Pancreas (tissue), 10 donors: ENCODE measurements at regions not wholly inside any gene's neighbourhood (a gene's known extent, or its start where the extent isn't known, plus 50 kb on each side); places are given as distances from the start of the nearest gene placed in this dataset.
A peak's percentile ranks its signal among the peaks of the same experiment; 100 is the strongest.
"Not testable (repeated sequence)": the region's sequence is repeated elsewhere in the genome, so short reads cannot be mapped to it uniquely, and the experiment has no call there.

Source experiments
- ATAC-seq, 4 donors: fragments of 200-7000 bp; cut with Tn5 transposase; one replicate each; pipeline versions ENCODE4 v1.8.0 to v1.9.1; 2020; ENCODE audit warnings: mild to moderate bottlenecking in 4 of 4, moderate library complexity in 4 of 4
- DNase-seq, 6 donors: peaks; one replicate each; pipeline ENCODE4 v3.0.0-alpha.2; 2020
- FAIRE-seq: peaks from 2 replicates; lab custom pipeline; 2012; peaks lifted over from hg19 to GRCh38; lab: Jason Lieb, UNC
- H3K27ac ChIP-seq, 4 donors: fragments of 200-600 bp; sonication (generic); 1 replicate in 3 of 4; 2 replicates in 1 of 4; pipeline versions ENCODE4 v1.5.0 to v1.8.0; 2020
- H3K27me3 ChIP-seq, 4 donors: fragments of 200-600 bp; one replicate each; pipeline ENCODE4 v1.8.0; 2021
- H3K36me3 ChIP-seq, 3 donors: fragments of 200-600 bp; sonication (generic) in 1 of 3; one replicate each; pipeline versions ENCODE4 v1.5.0 to v1.8.0; 2020 to 2021
- H3K4me1 ChIP-seq, 3 donors: fragments of 200-600 bp; one replicate each; pipeline ENCODE4 v1.8.0; 2021
- H3K4me3 ChIP-seq, 4 donors: fragments of 200-600 bp; sonication (generic) in 2 of 4; one replicate each; pipeline versions ENCODE4 v1.5.0 to v1.8.0; 2020 to 2021
- H3K9me3 ChIP-seq, 4 donors: fragments of 200-600 bp; one replicate each; pipeline ENCODE4 v1.8.0; 2021
- CTCF ChIP-seq, 4 donors: fragments of 200-600 bp; sonication (generic) in 3 of 4; IDR thresholded peaks; one replicate each; pipeline versions ENCODE4 v1.5.0 to v1.8.0; 2021; ENCODE audit warnings: antibody characterized with exemption in 4 of 4
- WGBS, 2 donors: extraction: QIAGEN DNeasy Blood & Tissue Kit; methylation state at CpG; one replicate each; pipeline ENCODE4 v1.1.7; 2013; 5-methylcytosine and 5-hydroxymethylcytosine counted together
- intact Hi-C, 3 donors: fragments of 100-400 bp; cut with DNase I; formaldehyde crosslinking; loops; one replicate each; pipeline versions ENCODE4 v1.11.1 to v1.14.2; 2022
- donor health status: healthy with polysubstance abuse.
- donor health status: DM: no; HTN: no; CAD: no; lungs with moderate emphysema.
- donor health status: DM: no; HTN: no; CAD: no.
- donor health status: control.
- donor health status: control.
- donor health status: Bipolar disorder and iron deficiency.
- donor health status: DM: yes; HTN: yes; CAD: no.
- donor health status: DM: no; HTN: no; CAD: no.
- donor health status: DM: no; HTN: no; CAD: no.
- donor health status: DM: yes; HTN: yes; CAD: no.

- Histone ChIP-seq H3K27me3 (peaks cover 0 to 1% (median 0%) of the 10 kb centered on the region in 4 donors), H3K36me3 (no peaks in the 10 kb centered on the region), H3K27ac (no peak overlapping the region), H3K9me3 (no peaks in the 10 kb centered on the region), H3K4me3 (no peak overlapping the region), H3K4me1 (no peaks in the 10 kb centered on the region)
- WGBS, 2 donors = 78 to 80% methylated on average over 13 of the region's 13 CpGs
- no peak for FAIRE-seq
- no peak for ATAC-seq
- intact Hi-C loops = no loop called here
- no peak for DNase-seq
- no peak for TF ChIP-seq CTCF (IDR thresholded peaks at IDR 0.05)
Measured at GRCh38 chrX:81412428-81412827, 210.5 kb downstream of the SH3BGRL start.

GRCh38 chrX:81412857-81413256 is 211.0 kb downstream of the SH3BGRL start:
- not testable (repeated sequence) for FAIRE-seq, ATAC-seq

GRCh38 chrX:81414630-81415029 is 212.7 kb downstream of the SH3BGRL start:
- TF ChIP-seq CTCF (IDR thresholded peaks at IDR 0.05) = no peak
- intact Hi-C loops = no loop called here
- no peaks in the 10 kb centered on the region for H3K9me3 ChIP-seq
- H3K27ac ChIP-seq = no peak overlapping the region
- H3K27me3 ChIP-seq = peaks cover 0 to 9% (median under 1%) of the 10 kb centered on the region in 4 donors
- FAIRE-seq (peak; percentile 17), ATAC-seq (no peak), DNase-seq (no peak)
- H3K4me3 ChIP-seq = no peak overlapping the region
- no peaks in the 10 kb centered on the region for H3K4me1 ChIP-seq
- WGBS, 2 donors = 32 to 57% methylated on average over 3 of the region's 3 CpGs
- no peaks in the 10 kb centered on the region for H3K36me3 ChIP-seq

More at GRCh38 chrX:81412857-81413256, 211.0 kb downstream of the SH3BGRL start:
- H3K4me3 ChIP-seq, intact Hi-C loops, H3K36me3 ChIP-seq, H3K27ac ChIP-seq, H3K4me1 ChIP-seq, H3K27me3 ChIP-seq, H3K9me3 ChIP-seq: not testable (repeated sequence)
- 71 to 76% methylated on average over 15 to 16 of the region's 16 CpGs for WGBS, 2 donors
- DNase-seq = peak in 1 of 6 donors; percentile 6
